ENCODE measurements at regions not wholly inside any gene's neighbourhood (a gene's known extent, or its start where the extent isn't known, plus 50 kb on each side); places are given as distances from the start of the nearest gene placed in this dataset.
"Not testable (repeated sequence)": the region's sequence is repeated elsewhere in the genome, so short reads cannot be mapped to it uniquely, and the experiment has no call there.

DNA sequence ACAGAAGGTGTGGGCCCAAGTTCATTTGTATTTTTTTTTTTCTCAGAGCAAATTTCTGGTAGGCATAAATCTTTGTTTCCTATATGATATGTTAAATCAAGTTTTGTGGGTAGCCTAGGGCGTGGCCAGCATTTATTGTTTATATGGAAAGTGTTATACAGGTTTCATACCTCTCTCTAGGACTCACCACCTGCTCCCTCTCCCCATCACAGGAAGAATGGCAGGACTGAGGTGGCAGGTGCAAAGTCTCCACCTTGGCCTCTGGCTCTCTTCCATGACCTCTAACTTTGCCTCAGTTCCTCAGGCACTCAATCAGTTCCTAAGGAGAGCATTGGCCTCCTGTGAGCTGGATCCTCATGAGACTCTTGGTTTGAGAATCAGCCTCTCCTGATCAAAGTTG is 172.3 kb upstream of the TSC22D1 start:
- no peak for DNase-seq (ENCODE audit: low spot score)

DNA sequence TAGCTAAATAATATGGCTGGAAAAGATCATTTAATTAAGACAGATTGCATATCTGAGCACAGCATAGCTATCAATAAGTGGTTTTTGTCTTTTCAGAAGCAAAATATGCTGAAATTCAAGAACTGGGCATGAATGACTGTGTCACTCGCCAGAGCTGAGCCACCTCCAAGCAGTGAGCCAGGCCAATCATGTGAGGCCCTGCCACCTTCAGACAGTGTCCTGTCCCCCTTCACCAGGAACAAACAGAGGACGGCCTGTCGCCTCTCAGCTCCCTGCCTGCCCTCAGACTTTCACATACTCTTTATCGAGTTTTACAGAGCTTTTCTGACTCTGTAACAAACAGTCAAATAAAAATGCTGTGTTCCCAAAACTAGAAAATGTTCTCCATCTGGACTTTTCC is 171.0 kb upstream of the TSC22D1 start:
- peak; percentile 16 for DNase-seq (ENCODE audit: low spot score)

DNA sequence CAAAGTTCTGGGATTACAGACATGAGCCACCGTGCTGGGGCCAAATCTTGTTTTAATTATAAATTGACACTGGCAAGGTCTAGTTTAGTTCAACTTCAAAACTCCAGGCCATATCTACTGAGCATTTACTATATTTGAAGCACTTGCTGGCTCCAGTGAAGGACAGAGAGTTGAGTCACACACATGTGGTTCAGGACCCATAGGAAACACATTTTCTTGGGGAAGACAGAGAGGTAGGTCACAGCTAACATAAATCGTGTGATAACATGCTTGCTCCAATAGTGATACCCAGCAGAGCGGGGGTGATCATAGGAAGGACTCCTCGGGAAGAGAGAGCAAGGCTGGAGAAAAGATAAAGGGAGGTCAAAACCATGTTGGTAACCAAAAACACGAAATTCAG is 170.6 kb upstream of the TSC22D1 start:
- peak; percentile 37 for DNase-seq (ENCODE audit: low spot score)

DNA sequence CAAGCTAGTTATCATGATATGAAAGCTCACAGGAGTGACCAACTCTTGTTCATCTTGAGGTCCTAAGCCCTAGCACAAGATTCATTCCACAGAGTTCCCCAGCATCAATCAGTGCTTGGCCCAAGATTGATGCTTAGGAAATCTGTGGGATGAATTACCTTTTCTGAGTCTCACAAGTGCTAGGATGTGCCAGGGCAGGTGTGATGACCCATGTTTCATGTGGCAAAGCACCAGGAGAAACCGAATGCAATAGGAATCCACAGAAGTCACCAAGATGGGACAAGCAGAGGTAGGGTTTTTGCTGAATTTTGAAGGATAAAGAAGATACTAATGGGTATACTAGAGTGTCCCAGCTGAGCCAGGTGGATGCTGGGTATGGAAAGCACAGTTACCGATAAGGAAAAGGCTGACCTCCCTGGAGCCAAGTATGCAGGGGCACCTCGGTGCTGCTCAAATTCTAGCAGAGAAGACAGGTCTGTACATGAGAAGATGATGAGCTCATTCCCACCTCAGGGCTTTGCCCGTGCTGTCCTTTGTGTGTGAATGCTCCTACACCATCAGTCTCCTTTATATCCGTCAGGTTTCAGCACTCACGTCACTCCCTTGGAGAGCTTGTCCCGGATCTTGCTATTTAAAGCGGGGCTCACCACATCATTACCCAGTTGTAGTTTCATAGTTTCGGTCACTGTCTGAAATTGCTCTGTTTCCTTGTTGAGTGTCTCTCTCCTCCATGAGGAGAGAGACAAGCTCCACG is 168.9 kb upstream of the TSC22D1 start:
- DNase-seq (ENCODE audit: low spot score), result no peak

DNA sequence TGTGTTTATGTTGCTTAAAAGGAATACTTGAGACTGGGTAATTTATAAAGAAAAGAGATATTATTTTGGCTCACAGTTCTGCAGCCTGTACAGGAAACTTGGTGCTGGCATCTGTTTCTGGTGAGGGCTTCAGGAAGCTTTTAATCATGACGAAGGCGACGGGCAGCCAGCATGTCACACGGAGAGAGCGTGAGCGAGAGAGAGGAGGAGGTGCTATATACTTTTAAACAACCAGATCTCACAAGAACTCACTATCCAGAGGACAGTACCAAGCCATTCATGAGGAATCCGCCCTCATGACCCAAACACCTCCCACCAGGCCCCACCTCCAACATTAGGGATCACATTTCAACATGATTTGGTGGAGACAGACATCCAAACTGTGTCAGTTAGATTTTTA is 163.4 kb upstream of the TSC22D1 start:
- DNase-seq (ENCODE audit: low spot score), result no peak

DNA sequence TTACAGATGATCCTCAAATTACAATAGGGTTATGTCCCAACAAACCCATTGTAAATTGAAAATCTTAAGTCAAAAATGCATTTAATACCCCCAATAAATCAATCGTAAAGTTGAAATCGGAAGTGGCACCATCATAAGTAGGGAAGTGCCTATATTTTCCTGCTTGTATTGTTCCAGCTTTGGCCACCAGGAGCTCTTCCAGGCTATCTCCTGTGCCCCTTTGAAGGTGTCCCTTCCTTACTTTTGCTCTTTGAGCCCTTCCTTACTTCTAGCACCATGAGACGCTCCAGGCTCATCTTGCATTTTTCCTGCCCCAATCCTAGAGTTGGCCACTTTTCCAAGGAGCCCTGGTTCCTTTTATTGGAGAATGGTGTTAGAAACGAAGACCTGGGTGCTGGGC is 163.0 kb upstream of the TSC22D1 start:
- no peak for DNase-seq (ENCODE audit: low spot score)

DNA sequence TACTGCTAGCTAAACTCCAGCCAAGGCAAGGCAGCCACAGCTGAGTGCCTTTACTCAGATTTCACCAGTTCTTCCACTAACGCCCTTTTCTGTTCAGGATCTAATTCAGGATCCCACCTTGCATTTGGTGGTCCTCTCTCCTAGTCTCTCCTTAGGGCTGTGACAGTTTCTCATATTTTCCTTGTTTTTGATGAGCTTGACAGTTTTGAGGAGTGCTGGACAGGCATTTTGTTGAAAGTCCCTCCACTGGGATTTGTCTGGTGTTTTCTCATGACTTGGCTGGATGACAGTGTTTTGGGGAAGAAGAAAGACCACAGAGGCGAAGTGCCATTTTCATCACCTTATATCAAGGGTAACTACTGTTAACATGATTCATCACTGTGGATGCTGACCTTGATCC is 162.3 kb upstream of the TSC22D1 start:
- no peak for DNase-seq (ENCODE audit: low spot score)

DNA sequence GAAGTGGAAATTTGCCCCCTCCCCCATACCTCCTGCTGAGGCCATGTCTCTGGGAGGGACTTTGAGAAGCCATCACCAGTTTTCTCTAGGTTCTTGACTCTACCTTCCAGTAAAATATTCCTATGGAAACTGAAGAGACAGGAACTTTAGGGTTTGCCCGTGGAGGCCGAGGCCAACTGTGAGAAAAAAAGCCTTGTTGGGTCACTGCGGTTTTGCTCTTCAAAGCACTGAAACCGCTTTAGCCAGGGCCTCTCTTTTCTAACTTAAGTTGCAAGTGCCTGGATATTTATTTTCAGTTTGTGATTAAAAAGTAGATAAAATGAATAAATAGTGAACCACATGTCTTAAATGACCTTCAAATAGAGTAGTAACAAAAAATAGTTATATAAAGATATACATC is 159.7 kb upstream of the TSC22D1 start:
- DNase-seq (ENCODE audit: low spot score), result no peak

DNA sequence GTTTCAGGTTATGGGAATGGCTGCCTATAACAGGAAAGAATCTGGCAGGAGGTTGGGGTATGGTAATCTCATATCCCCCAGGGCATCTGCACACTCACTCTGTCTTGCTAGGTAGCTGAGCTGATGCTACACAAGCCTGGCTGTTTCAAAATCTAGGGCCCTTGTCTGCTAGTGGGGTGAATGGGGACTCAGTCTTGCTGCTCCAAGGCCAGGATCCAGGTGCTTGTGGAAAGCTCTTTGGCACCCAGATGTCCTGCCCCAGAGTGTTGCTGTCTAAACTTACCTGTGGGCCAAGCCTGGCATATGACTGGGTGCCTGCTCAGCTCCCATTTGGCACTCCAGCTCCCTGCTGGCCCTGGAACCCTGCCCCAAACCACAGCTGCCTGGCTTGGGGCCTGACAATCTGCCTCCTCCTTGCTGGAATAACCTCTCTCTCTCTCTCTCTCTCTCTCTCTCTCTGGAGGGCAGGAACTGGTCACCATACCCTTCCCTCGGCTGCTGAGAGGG is 158.1 kb upstream of the TSC22D1 start:
- DNase-seq (ENCODE audit: low spot score), result peak; percentile 54

DNA sequence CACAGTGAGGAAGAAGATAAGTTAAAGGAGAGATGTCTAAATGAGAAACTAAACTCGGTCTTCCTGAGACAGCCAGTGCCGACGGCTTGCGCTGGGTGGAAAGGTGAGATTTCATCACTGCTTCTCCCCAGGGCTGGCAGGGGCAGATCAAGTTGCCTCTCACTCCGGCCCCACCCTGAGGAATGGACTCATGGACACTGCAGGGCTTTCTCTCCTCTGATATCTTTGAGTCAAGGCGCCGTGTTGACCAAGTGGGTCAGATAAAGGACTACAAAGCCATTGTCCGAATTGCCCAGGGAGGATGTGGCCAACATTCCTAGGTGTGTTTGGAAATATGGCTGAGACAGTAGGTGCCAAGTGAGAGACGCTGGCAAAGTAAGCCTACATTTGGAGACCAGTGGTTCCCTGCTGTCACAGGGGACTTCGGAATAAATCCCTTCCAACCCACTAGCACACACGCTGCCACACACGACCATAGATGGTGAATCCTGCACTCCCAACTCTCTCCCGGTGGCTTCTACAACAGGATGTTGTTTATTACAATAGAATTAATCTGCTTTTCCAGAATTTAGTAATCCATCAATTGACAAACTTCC is 156.5 kb upstream of the TSC22D1 start:
- no peak for DNase-seq (ENCODE audit: low spot score)

DNA sequence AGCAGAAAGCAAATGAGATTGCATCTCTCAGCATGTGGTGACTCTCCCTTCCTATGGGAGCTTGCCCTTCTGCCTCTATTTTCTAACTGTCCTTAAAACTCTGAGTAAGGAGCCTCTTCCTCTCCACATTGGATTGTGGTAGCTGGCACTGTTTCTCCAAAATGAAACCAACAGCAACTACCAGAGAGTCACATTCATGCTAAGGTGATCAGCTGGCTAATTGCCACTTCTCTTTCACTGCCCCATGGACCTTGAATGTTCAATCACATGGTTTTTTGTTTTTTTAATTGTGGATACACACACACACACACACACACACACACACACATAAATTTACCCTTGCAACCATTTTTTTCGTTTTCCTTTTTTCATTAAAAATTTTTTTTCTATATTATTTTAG is 154.7 kb upstream of the TSC22D1 start:
- no peak for DNase-seq (ENCODE audit: low spot score)

DNA sequence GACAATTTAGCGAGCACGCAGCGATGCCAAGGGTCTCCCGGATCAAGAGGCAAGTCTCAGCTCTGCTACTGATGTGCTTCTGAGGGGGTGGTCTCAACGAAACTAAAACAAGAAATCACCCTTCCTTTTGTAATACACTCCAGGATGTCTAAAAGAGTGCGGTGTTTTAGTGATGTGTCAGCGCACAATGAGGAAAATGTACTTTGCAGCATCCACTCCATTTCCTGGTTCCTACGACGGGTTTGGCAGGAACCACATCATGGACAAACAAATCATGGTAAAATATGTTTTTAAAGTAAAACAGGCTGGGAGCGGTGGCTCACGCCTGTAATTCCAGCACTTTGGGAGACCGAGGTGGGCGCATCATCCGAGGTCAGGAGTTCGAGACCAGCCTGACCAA is 154.0 kb upstream of the TSC22D1 start:
- no peak for DNase-seq (ENCODE audit: low spot score)

DNA sequence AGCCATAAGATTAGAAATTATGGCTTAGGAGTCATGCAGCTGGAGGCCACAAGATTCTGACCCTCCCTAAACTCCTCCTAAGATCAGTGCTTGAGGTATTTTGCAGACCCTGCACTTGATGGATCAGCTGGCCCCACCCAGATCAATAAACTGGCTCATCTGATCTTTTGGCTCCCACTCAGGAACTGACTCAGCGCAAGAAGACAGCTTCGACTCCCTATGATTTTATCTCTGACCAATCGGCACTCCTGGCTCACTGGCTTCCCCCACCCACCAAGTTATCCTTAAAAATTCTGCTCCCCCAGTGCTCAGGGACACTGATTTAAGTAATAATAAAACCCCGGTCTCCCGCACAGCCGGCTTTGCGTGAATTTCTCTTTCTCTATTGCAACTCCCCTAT is 151.5 kb upstream of the TSC22D1 start:
- not testable (repeated sequence) for DNase-seq (ENCODE audit: low spot score)

DNA sequence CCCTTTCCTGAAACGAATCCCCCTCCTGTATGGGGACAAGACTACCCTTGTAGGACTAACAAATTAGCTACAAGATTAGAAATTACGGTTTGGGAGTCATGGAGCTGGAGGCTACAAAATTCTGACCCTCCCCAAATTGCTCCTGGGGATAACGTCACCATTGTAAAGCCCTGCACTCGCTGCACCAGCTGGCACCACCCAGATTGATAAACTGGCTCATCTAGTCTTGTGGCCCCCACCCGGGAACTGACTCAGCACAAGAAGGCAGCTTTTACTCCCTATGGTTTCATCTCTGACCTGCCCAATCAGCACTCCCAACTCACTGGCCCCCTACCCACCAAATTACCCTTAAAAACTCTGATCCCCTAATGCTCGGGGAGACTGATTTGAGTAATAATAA is 150.6 kb upstream of the TSC22D1 start:
- DNase-seq (ENCODE audit: low spot score), result no peak

DNA sequence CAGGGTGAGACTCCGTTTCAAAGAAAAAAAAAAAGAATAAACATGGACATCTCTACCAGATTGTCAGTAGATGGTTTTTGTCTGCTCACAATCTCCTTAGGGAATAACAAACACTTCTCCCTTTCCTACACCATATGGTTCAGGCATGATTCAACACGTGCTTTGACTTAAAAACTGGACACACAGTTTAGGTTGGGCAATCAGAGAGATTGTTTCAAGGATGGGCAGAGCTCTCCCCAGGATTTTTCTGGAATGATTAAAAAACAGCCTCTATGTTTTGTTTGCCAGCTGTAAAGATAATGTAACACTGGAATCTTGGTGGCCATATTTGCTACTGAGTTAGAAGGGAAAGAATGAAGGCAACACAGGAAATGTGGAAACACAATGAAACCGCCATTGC is 150.1 kb upstream of the TSC22D1 start:
- DNase-seq (ENCODE audit: low spot score), result peak; percentile 89

DNA sequence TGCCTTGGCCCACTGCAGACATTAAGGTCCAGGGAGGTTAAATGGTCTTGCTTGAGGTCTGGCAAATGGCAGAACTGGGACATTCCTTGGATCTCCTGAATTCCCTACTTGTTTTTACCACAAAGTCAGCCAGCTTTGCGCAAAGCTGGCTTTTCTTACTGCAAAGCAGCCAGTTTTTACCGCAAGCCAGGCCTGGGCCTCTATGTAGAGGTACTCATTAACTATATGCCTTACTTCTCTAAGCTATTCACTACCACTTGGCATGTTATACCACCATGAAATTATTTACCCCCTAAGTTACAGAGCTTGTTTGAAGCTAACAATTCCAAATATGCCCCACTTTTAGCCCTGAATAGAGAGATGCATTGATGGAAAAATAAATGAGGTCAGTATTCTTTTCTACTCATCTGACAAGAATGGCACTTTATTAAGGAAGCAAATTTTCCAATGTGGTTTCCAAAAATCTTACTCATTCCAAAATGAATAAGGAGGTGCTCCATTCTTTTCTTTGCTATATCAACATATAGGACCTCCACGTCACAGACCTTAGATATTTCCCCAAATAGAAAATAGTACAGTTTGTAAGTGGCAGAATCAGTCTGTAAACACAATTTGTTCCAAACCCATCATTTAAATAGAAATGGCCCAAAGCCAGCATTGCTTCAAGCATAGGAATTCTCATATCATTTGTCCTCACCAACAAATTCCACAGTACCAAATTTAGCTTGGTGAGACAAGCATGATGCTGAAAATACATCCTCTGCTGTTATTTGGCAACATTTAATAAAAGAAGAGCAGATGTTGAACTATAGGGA is 143.9 kb upstream of the TSC22D1 start:
- DNase-seq (ENCODE audit: low spot score), result peak; percentile 55

DNA sequence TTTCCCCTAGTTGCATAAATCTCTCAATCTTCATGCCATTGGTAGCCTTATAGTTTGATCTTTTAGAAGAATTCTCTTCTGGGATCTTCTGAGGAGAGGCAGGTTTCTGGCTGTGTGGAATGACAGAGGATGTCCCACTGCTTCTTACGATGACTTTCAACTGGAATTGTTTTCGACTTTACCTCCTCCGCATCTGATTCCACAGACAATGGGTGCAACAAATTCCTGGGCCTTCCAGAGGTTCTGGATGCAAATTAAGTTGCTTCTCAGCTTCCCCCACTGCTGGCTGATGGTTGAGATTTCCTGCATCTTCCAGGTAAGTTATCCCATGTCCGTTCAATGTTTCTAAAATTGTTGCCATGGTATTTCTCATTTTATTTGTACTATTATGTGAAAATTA is 142.3 kb upstream of the TSC22D1 start:
- no peak for DNase-seq (ENCODE audit: low spot score)

DNA sequence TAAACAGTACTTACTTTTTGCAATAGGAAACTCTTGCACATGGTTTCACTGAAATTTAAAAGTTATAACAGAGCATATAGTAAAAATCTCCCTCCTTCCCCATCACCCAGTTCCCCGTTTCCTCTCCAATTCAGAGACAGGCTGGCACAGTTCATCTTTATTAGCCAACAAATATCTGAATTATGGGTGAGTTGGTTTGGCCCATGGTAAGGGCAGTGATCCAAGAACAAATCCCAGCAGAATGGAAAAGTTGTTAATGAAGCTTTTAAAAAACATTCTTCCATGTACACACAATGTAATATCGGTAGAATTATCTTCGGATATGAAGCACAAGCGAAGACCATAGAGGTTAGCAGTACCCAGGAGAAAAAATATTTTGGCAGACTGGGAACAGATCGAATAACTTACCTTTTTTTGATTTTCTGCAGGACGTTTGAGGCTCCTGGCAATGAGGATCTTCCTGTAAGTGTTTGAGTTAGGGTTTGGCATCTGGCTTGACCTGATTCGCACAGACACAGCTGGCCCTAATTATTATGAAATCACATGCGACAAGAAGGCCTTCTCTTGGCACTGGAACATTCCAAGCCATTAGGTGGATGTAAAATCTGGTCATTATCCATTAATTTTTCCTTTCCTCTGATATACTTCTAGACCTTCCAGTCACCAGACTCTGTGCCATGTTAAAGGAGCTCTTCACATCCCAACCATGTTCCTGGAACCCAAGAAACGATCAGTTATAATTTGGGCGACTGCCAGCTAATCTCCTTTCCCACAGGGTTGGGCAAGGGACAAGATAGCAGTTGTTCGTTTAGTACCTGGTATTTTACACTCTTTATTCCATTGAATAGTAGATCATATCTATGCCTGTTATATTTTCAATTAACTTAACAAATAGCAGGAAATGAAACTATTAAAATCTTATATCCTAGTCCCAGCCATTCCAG is 139.4 kb upstream of the TSC22D1 start:
- DNase-seq (ENCODE audit: low spot score), result peak; percentile 23

DNA sequence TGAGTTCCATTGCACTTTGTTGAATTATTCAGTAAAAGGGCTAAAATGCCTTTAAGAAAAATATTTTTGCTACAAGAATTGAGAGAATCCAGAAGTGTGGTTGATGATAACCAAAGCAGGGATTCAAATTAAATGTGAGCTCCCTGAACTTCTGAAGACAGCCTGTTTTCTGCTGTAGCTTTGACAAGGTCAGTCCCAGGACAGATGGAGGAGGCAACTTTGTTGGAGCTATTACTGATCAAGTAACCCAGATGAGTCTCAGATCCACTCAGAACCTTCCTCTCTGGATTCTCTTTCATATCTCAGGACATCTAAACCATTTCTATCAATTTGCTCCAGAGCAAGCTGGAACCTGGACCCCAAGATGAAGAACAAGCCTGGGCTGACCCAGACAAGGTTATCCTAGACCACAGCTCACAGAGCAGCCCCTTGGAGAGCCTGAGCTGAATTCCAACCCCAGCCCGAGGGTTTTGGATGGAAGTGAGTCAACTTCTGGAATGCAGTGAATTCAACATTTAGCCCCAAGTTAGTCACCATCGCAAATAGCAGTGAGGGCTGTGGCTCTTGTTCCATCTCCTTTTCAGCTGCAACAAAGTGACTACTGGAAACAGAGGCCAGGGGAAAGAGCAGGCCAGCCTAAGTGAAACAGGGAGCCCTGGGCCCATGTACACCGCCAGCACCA is 137.8 kb upstream of the TSC22D1 start:
- peak; percentile 82 for DNase-seq (ENCODE audit: low spot score)

DNA sequence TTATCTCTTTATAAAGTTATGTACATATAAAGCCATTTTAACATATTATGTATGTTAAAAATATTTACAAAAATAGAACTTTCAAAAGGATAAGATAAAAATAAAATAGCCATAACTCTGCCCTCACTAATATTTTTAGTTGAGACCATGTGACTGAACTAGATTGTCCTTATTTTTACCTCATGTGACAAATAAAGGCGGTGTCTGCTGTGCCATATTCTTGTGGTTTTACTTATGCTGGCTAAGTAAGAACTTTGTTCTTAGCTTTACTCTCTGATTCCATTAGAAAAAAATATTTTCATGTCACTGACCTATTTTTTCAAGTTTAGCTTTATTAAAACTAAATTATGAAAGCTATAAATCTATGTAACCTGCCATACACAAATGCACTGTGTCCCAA is 135.6 kb upstream of the TSC22D1 start:
- no peak for DNase-seq (ENCODE audit: low spot score)

DNA sequence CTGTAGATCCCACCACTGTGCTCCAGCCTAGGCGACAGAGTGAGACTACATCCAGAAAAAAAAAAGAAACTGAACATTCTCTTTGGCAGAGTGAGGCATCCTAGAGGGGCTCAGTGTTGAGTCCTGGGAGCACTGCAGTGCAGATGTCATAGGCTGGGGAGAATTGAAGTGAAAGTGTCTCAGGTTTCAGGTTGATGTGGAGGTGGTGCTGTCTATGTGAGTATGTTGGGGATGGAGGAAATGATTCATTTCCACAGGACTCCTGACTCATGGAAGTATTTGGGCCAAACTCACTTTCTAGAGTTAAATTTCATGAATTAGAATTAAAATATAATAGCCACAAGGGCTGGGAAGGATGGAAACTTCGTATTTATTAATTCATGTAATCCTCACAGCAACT is 134.4 kb upstream of the TSC22D1 start:
- DNase-seq (ENCODE audit: low spot score), result peak; percentile 79
